ENCODE measurements at regions not wholly inside any gene's neighbourhood (a gene's known extent, or its start where the extent isn't known, plus 50 kb on each side); places are given as distances from the start of the nearest gene placed in this dataset.

DNA sequence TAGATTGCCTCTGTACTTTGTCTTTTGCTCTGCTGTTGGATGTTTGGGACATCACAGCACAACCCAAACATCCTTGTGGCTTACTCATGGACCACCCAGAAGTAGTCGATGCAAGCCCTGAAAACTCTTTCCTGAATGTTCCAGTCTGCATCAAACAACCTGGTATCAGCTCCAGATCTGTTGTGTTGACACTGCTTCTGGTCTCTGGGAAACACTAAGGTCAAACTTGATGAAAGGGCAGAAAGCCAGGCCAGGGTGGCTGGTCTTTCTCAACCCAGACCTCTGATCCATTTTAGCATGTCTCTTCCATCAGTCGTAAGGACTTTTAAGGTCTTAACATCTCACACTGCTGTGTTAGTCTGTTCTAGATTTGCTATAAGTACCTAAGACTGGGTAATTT, 265.7 kb downstream of the ZNF536 start:
- no peak overlapping the region for H3K27ac ChIP-seq
- no peaks in the 10 kb centered on the region for H3K9me3 ChIP-seq (ENCODE audit: low read depth)
- no peaks in the 10 kb centered on the region for H3K4me1 ChIP-seq (ENCODE audit: low read depth)
- TF ChIP-seq, protein P1, sequence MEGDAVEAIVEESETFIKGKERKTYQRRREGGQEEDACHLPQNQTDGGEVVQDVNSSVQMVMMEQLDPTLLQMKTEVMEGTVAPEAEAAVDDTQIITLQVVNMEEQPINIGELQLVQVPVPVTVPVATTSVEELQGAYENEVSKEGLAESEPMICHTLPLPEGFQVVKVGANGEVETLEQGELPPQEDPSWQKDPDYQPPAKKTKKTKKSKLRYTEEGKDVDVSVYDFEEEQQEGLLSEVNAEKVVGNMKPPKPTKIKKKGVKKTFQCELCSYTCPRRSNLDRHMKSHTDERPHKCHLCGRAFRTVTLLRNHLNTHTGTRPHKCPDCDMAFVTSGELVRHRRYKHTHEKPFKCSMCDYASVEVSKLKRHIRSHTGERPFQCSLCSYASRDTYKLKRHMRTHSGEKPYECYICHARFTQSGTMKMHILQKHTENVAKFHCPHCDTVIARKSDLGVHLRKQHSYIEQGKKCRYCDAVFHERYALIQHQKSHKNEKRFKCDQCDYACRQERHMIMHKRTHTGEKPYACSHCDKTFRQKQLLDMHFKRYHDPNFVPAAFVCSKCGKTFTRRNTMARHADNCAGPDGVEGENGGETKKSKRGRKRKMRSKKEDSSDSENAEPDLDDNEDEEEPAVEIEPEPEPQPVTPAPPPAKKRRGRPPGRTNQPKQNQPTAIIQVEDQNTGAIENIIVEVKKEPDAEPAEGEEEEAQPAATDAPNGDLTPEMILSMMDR (IDR thresholded peaks at IDR 0.05; ENCODE audit: low read depth, low read length), result no peak
- no peaks in the 10 kb centered on the region for H3K27me3 ChIP-seq
- no peaks in the 10 kb centered on the region for H3K36me3 ChIP-seq
- H3K4me3 ChIP-seq, result no peak overlapping the region
- DNase-seq (ENCODE audit: low read depth in 1 of 2, low spot score in 1 of 2), result no peak

DNA sequence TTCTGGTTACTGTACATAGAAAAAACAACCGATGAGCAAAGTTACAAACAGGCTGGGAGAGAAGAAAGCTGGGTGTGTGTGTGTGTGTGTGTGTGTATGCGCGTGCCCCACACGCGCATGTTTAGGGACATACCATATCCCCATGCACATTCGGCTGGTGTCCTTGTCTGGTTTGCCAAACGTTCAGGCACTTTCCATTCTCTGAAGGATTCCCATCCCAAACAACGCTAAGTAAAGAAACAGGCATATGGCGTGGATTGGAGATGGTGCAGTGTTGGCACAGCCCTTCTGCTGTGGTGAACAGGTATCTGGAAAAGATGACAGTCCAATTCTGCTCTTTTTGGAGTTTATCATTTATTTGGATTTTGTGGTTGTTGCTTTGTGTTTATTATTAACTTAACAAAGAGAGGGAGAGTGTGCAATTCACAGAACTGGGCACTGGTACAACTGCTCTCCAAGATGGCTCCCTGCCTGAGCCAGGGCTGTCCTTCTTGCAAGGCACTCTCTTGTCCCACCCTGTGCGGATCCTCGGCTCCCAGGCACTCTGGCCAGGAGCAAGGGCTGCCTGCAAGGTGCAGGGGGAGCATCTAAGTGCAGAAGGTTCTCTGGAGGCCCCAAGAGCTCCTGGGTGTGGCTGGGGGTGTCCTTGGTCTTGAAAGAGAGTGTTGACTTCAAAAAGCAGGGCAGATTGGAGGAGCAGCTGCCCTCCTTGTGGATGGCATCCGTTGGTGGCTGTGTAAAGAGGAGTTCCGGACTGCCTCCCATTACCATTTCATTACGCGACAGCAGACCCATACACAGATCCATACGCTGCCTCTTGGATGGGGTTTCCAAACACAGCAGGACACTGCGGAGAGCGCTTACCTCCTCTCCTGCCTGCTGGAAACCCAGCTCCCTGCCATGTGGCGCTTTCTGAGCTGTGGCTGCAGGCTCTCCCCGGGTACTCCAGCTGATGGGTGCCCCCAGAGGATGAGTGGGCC, 263.1 kb downstream of the ZNF536 start:
- Histone ChIP-seq H3K27me3 (no peaks in the 10 kb centered on the region), H3K4me1 (ENCODE audit: low read depth) (no peaks in the 10 kb centered on the region), H3K27ac (no peak overlapping the region), H3K36me3 (no peaks in the 10 kb centered on the region), H3K9me3 (ENCODE audit: low read depth) (no peaks in the 10 kb centered on the region), H3K4me3 (no peak overlapping the region)
- TF ChIP-seq, protein P1 (IDR thresholded peaks at IDR 0.05; ENCODE audit: low read depth, low read length), result no peak
- DNase-seq (ENCODE audit: low read depth in 1 of 2, low spot score in 1 of 2), result no peak

DNA sequence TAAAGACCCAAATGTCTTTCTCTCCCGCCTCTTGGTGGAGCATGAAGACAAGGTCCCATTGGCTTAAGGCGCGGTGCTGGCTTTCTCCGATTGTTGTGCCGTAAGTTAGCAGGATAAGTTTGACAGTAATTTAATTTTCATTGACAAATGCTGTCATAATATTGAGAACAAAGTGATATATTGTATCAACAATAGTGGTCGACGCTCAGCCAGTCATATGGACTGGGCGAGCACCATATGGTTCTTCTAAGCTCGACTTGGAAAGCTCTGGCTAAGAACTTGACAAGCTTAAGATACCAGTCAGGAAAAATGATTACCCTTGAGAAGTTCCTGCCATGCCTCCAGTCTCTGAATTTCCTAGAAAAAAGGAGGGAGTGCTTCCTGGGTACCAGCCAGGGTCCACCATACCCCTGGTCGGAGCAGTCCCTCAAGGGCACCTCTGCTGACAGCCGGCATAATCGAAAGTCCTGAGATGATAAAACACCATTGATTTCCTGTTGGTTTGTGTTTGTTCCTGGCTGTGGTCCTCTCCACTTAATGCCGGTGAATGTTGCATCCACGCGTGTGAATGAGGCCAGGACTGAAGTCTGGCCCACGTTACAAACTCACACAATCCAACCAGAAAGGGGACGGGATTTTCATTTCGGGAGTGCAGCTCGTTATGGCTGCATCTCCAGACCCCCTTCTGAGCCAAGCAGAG, 262.1 kb downstream of the ZNF536 start:
- no peak for DNase-seq (ENCODE audit: low read depth in 1 of 2, low spot score in 1 of 2)
- H3K4me3 ChIP-seq, result no peak overlapping the region
- H3K9me3 ChIP-seq (ENCODE audit: low read depth), result no peaks in the 10 kb centered on the region
- TF ChIP-seq, protein P1 (IDR thresholded peaks at IDR 0.05; ENCODE audit: low read depth, low read length), result no peak
- H3K36me3 ChIP-seq, result no peaks in the 10 kb centered on the region
- H3K27me3 ChIP-seq, result no peaks in the 10 kb centered on the region
- H3K27ac ChIP-seq, result no peak overlapping the region
- no peaks in the 10 kb centered on the region for H3K4me1 ChIP-seq (ENCODE audit: low read depth)

DNA sequence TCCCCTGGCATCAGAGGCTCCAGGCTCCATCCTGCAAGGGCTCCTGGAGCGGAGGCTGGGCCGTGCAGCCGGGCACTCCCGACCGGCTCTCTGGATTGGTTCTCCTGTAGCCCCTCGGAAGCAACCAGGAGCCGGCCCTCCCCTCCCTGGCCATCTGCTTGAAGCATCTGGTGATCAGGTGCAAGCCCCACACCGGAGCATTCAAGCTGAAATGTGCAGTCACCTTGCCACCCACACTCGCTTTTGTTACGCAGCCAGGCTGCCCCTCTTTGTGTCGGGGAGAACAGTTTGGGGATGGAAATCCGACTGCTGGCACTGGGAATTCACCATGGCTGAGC, 258.8 kb downstream of the ZNF536 start:
- no peak for DNase-seq (ENCODE audit: low read depth in 1 of 2, low spot score in 1 of 2)
- no peaks in the 10 kb centered on the region for H3K4me1 ChIP-seq (ENCODE audit: low read depth)
- no peak overlapping the region for H3K27ac ChIP-seq
- TF ChIP-seq, protein P1 (IDR thresholded peaks at IDR 0.05; ENCODE audit: low read depth, low read length), result no peak
- H3K9me3 ChIP-seq (ENCODE audit: low read depth), result no peaks in the 10 kb centered on the region
- no peaks in the 10 kb centered on the region for H3K27me3 ChIP-seq
- no peak overlapping the region for H3K4me3 ChIP-seq
- H3K36me3 ChIP-seq, result no peaks in the 10 kb centered on the region

DNA sequence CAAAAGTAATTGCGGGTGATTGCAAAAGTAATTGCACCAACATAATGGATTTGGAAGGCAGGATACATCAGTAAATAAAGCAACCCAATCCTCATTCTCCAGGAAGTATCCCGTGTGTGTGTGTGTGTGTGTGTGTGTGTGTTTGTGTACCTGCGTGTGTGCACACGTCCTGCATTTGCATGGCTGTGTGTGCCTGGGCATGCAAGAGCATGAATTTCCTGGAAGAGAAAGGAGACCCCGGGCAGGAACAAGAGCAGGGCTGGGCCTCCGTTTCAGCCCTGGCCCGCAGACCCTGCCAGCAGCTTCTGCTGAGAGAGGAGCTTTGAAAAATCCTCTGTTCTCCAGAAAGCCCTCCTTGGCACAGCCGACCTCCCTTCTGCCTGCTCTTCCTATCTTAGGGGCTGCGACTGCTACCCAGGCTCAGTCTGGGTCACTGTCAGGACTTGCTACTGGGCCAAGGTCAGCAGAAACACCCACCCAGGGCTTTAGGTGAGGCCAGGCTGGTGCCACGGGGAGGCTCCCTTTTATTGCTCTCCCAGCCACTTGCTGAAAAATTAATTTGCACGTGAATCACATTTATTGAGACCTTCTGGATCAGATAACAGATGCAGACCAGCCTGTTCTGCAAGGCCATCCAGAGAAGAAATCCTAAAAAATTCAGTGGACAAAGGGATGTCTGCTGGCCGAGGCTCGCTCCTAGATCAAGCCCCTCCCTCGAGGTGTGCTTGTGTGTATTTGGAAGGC, 258.3 kb downstream of the ZNF536 start:
- Histone ChIP-seq H3K4me1 (ENCODE audit: low read depth) (no peaks in the 10 kb centered on the region), H3K27me3 (no peaks in the 10 kb centered on the region), H3K4me3 (no peak overlapping the region), H3K36me3 (no peaks in the 10 kb centered on the region), H3K9me3 (ENCODE audit: low read depth) (no peaks in the 10 kb centered on the region), H3K27ac (no peak overlapping the region)
- no peak for DNase-seq (ENCODE audit: low read depth in 1 of 2, low spot score in 1 of 2)
- TF ChIP-seq, protein P1 (IDR thresholded peaks at IDR 0.05; ENCODE audit: low read depth, low read length), result no peak
